ENCODE measurements at regions not wholly inside any gene's neighbourhood (a gene's known extent, or its start where the extent isn't known, plus 50 kb on each side); places are given as distances from the start of the nearest gene placed in this dataset.
"Not testable (repeated sequence)": the region's sequence is repeated elsewhere in the genome, so short reads cannot be mapped to it uniquely, and the experiment has no call there.

DNA sequence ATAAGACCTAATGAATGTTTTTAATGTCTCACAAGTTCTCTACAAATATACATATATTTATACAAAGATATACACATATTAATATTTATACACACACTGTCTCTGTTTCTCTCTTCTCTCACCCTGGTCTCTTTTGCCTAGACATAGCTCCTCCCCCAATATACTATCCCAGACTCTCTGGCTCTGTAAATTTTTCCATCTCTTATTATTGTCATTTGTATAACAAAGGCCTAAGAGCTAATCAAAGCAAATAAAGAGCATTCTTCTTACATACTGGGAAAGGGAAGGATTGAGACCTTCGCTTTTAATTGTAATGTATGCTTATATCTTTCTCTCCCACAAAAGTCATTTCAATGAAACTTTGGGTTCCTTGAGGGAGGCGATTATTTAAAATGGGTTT, 318.1 kb downstream of the ADAMTS20 start:
- H3K27ac ChIP-seq = no peak overlapping the region
- DNase-seq = no peak
- no peak overlapping the region for H3K4me3 ChIP-seq
- H3K36me3 ChIP-seq = no peaks in the 10 kb centered on the region
- 88 to 92% methylated on average over 2 of the region's 2 CpGs for WGBS, 2 donors
- H3K9me3 ChIP-seq = no peaks in the 10 kb centered on the region
- no peaks in the 10 kb centered on the region for H3K27me3 ChIP-seq
- intact Hi-C loops (cut with DNase I) = no loop called here
- TF ChIP-seq POLR2A (IDR thresholded peaks at IDR 0.05) (no peak), CTCF (IDR thresholded peaks at IDR 0.05) (no peak), POLR2AphosphoS5 (IDR thresholded peaks at IDR 0.05) (no peak), EP300 (IDR thresholded peaks at IDR 0.05) (no peak)
- no peaks in the 10 kb centered on the region for H3K4me1 ChIP-seq

DNA sequence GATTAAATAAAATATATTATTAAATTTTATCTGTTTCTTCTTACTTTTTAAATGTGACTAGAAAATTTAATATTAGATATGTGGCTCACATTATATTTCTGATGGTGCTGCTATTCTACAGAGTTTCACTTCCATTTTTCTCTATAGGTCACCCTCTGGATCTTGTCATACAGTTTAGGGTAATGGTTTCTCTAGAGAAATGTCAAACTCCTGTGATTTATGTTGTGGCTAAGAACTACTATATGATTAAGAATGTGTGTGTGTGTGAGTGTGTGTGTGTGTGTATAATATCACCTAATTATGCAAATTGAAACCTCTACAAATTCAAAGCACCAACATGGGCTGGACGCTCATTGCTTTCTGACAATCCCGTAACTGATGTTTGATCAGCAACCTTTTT, 325.9 kb downstream of the ADAMTS20 start:
- H3K27me3 ChIP-seq = no peaks in the 10 kb centered on the region
- no peak for DNase-seq
- intact Hi-C loops (cut with DNase I) = no loop called here
- TF ChIP-seq POLR2AphosphoS5 (IDR thresholded peaks at IDR 0.05) (no peak), EP300 (IDR thresholded peaks at IDR 0.05) (no peak), POLR2A (IDR thresholded peaks at IDR 0.05) (no peak), CTCF (IDR thresholded peaks at IDR 0.05) (no peak)
- no peaks in the 10 kb centered on the region for H3K4me1 ChIP-seq
- no peak overlapping the region for H3K4me3 ChIP-seq
- H3K27ac ChIP-seq = no peak overlapping the region
- H3K36me3 ChIP-seq = no peaks in the 10 kb centered on the region
- H3K9me3 ChIP-seq = no peaks in the 10 kb centered on the region
- WGBS, 2 donors = 91 to 98% methylated on average over 2 of the region's 2 CpGs

GRCh38 chr12:43224190-43224805, 327.7 kb downstream of the ADAMTS20 start:
- H3K27ac ChIP-seq; DNase-seq; H3K9me3 ChIP-seq; H3K27me3 ChIP-seq; H3K4me1 ChIP-seq; H3K36me3 ChIP-seq; H3K4me3 ChIP-seq; intact Hi-C loops (cut with DNase I): not testable (repeated sequence)
- WGBS, 2 donors = 94% methylated on average over 35 of the region's 36 CpGs

GRCh38 chr12:43222796-43223195, 329.2 kb downstream of the ADAMTS20 start:
- intact Hi-C loops (cut with DNase I) = no loop called here
- H3K4me1 ChIP-seq = no peaks in the 10 kb centered on the region
- no peak overlapping the region for H3K4me3 ChIP-seq
- DNase-seq = no peak
- no peaks in the 10 kb centered on the region for H3K9me3 ChIP-seq
- H3K27me3 ChIP-seq = no peaks in the 10 kb centered on the region
- no peak overlapping the region for H3K27ac ChIP-seq
- TF ChIP-seq CTCF (IDR thresholded peaks at IDR 0.05) = no peak
- TF ChIP-seq POLR2AphosphoS5 (IDR thresholded peaks at IDR 0.05) = no peak
- no peak for TF ChIP-seq EP300 (IDR thresholded peaks at IDR 0.05)
- TF ChIP-seq POLR2A (IDR thresholded peaks at IDR 0.05) = no peak
- WGBS, 2 donors = 60 to 74% methylated on average over 3 of the region's 3 CpGs
- H3K36me3 ChIP-seq = no peaks in the 10 kb centered on the region

GRCh38 chr12:43221216-43221615, 330.8 kb downstream of the ADAMTS20 start:
- no peak overlapping the region for H3K4me3 ChIP-seq
- peaks cover 0 to 1% (median 0%) of the 10 kb centered on the region in 4 donors for H3K9me3 ChIP-seq
- no peak for DNase-seq
- H3K27ac ChIP-seq = no peak overlapping the region
- H3K36me3 ChIP-seq = no peaks in the 10 kb centered on the region
- 83 to 91% methylated on average over 4 of the region's 4 CpGs for WGBS, 2 donors
- H3K4me1 ChIP-seq = no peaks in the 10 kb centered on the region
- H3K27me3 ChIP-seq = no peaks in the 10 kb centered on the region
- TF ChIP-seq CTCF (IDR thresholded peaks at IDR 0.05) = no peak
- no peak for TF ChIP-seq POLR2A (IDR thresholded peaks at IDR 0.05)
- TF ChIP-seq POLR2AphosphoS5 (IDR thresholded peaks at IDR 0.05) = no peak
- no peak for TF ChIP-seq EP300 (IDR thresholded peaks at IDR 0.05)
- intact Hi-C loops (cut with DNase I) = no loop called here
